GM21529 (cell line): ENCODE measurements at regions not wholly inside any gene's neighbourhood (a gene's known extent, or its start where the extent isn't known, plus 50 kb on each side); places are given as distances from the start of the nearest gene placed in this dataset.
"Not testable (repeated sequence)": the region's sequence is repeated elsewhere in the genome, so short reads cannot be mapped to it uniquely, and the experiment has no call there.

Experiments used
- ATAC-seq: cut with Tn5 transposase; IDR thresholded peaks from one replicate; pipeline ENCODE4 v1.9.1; 2021; ENCODE audit not compliant: unreplicated experiment

DNA sequence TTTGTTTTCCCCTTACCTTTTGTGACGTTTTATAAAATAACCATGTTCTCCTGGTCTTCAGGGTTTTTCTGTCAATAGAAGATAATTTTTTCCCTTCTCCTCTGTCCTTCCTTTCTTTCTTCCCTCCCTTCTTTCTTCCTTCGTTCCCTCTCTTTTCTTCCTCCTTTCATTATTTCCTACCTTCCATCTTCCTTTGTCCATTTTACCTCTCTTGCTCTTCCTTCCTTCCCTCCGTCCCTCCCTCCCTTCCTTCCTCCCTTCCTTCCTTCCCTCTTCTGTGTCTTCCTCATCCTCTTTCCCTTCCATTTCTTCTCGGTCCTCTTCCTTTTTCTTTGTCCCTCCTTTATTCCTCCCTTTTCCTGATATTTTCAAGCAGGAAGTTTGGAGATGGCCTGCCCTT lies 128.2 kb downstream of the TEX36 start:
- ATAC-seq: no peak

DNA sequence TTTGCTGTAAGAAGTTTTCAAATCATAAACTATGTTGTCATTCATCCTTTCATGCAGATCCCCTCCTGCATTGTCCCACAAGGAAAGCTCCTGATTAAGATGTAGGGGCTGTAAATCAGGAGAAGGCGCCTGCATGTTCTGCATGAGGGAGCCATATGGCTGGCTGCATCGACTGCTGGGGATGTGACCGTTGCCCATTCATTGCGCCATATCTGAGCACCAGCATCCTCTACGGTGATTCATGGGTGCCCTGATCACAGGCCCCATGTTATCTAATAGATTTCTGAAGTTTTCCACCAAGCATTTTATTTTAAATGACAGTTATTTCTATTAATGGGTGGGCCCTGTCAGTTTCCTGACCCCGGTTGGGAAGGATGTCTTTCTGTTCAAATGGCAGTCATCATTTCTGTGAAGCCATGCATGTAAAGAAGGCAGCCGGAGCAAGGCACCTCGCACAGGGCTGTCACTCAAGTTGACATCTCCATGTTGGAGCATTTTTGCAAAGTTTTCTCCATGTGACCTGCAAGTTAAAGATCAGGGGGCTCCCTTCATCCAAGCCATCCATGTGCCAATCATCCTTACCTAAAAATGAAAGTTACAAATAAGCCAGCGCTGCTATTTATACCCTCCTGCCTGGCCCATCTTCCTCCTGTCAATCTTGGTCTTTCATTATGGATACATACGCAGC lies 128.8 kb downstream of the TEX36 start:
- no peak for ATAC-seq

DNA sequence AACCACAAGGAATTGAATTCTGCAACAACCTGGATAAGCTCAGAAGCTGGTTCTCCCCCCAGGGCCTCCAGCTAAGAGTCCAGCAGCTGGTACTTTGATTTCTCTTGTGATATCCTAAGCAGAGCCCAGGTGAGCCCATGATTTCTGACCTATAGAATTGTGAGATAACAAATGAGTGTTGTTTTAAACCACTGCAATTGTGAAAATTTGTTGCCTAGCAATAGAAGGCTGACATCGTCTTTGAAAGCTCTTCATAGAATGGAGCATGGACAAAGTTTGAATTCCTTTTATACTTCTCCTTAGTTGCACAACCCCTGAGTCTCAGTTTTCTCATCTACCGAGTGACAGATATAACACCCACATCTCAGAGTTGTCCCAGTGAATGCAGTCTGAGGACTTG lies 129.9 kb downstream of the TEX36 start:
- no peak for ATAC-seq

DNA sequence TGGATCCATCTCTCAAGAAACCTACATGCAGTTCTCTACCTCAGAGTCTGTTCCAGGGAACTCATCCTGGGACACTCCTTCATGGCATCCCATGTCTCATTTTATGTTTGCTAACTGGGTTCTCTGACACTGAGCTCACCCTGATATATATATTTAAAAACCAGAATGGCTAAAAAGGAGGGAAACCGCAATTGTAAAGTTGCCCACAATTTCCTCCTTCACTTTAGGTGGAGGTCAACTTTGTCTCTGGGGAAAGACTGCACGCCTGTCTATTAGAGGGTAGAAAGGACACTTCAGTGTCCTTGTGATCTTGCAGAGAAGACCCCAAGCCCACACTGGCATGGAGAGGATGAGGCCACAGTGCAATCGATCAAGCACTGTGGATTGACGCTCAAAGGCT lies 131.7 kb downstream of the TEX36 start:
- ATAC-seq: no peak

DNA sequence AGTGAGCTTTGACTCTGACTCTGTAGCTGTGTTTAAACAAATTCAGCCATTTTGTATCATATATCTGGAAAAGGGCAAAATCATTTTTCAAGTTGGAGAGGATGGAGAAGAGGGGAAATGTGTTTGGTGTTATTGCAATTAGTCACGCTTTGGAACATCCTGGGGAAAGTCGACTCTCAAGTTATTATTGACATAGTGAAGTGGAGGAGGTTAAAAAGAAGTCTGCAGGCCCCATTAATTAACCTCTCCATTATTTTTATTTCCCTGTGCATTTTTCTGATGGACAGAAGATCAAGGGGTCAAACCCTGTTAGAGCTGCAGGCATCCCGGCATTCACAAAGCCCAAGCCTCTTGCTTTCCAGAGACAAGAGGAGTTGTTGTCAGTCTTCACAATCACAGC lies 132.6 kb downstream of the TEX36 start:
- no peak for ATAC-seq

DNA sequence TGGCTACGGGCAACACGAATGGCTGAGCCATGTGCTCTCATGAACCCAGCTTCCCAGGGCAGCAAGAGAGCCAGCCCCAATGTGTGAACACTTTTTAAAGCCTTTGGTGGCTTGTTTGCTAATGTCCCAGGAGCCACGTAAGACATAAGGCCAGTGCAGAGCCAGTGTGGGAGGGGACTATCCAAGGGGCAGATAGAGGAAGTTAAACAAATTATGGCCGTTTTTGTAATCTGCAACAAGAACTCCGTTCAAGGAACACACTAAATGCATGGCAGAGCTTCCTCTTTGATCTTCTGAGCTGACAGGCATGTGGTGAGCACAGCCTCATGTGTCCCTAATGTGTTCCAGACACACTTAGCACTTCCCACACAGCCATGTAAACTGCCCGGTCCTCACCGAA lies 133.3 kb downstream of the TEX36 start:
- ATAC-seq: no peak

DNA sequence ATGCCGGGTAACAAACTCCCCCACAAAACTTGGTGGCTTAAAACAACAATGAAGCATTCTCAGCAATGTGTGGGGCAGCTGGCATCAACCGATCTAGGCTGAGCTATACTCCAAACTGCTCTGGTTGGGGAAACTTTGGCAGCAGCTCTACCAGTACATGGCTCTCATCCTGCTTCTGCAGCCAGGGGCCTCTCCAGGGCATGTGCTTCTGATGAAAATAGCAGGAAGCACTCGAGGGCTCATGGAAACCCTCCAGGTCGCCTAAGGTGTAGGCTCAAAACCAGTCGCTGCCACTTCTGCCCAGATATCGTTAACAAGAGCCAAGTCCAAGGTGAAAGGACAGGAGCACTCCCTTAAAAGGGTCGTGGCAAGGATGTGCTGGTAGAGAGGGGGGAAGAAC lies 134.1 kb downstream of the TEX36 start:
- ATAC-seq: no peak

DNA sequence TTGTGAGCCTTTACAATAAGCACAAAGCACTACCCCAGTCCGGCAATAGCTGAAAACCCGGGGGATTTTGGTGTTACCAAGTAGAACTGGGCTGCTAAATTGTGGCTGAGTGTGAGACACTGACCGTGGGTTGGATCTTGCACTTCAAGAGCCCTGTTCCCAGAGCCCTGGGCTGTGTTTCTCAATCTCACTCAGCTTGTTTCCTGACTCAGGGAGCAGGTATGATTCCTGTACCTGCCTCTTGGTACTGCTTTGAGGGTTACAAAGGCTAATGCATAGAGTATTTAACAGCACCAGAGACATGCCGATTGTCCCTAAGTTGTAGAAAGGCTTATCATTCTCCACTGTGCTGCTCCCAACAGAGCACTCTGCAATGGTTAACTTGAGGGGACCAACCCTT lies 134.6 kb downstream of the TEX36 start:
- ATAC-seq: no peak

DNA sequence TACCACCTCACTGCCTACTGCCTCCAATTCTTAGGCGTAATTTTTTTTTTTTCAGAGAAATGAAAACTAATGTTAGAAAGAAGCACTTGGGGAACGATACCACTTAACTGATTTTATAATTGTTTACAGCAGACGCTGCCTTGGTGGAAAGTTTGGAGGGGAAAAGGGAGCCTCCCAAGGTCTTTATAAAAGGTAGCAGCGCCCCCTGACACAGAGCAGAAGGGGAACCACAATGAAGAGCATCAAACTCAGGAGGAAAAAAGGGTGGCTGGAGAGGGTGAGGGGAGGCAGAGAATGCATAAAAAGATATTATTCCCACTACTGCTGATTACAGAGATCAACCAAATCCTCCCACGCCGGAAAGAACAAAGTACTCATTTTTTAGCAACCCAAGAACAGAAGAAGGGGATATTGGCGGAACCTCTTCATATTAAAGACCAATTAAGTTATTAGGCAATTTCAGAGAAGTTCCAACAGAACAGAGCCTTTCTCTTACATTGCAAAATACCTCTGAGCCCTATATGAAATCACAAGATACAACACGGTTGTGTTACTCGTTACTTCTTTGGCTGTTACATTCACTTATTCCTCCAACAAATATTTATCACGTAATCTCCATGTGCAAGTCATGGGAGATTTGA lies 135.8 kb downstream of the TEX36 start:
- ATAC-seq: no peak

DNA sequence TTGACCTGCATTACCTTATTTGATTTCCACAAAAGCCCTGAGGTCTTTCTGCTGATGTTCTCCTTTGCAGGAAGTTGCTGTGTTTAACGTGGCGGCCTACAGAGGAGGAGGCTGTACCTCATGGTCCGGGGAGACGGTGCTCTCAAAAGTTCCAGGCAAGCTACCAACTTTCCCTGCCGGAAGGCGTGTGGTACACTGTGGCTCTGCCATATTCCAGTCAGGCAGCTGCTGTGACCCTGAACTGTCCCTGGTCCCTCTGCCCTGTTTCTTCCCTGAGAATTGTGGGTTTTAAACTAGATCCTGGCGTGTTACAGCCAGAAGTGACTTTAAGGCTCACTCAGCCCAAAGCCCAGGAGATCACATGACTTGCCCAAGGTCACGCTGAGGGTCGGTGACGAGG lies 139.2 kb downstream of the TEX36 start:
- no peak for ATAC-seq

DNA sequence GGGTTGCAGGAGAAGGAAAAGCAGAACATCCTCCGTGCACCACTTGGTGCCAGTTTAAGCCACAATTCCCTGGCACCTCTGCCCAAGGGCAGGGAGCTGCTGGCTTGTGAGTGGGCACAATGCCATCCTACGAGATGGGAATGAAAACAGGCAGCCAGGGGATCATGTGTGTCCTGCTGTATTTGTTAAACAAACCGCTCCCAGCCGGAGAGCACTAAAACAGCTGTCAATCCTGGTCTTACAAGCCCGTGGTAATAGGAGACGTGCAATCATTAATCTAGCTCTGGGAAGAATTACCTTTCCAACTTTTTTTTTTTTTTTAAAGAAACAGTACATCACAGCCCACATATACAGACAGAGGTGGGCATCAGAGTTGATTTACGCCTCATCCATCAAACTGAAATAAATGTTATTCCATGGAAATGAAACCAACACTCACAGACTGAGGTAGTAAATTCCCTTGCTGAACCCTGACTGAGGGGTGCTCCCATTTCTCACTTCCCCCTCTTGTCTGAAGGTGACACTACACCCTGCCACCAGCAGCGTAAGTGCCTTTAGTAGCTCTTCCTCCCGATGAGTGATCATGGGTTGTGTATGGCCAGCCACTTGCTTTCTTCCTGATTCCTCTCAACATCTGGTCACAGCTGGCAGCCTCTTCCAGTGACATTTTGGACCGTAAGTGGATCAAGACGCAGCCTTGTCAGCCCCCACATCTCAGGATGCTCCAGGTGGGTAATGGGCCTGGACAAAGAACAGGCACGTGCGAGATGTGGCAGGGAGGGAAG lies 143.8 kb downstream of the TEX36 start:
- no peak for ATAC-seq

DNA sequence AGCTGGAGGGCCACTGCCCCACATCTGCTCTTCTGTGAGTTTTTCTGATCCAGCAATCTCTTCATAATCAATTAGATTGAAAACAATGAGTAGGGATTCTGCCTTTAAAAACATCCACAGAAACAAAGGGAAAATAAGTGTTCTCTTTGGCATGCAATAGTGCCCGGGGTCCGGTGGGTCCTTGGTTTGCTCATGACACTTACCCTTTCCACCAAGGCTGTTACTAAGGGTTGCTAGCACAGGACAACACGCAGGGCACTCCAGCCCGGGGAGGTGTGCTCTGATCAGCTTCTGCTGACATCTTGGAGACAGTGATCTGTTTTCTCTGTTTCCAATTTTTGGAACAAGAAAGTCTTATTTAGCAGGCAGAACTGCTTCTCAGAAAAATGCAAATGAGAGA lies 146.7 kb downstream of the TEX36 start:
- ATAC-seq: no peak

DNA sequence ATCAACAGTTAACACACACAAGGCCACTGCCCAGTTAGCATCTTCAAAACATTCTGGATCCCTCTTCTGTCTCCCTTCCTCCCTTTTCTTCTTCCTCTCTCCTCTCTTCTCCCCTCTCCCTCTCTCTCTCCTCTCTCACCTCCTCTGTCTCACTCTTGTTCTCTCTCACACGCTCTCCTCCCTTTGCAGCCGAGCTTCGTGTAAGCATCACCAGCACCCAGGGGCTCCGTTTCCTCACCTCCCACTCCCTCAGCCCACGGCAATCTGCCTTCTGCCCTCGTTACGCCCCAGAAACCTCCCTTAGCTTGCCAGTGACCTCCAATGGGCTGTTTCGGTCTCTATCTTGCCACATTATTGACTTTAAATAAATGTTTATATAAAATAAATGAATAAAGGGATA lies 147.4 kb downstream of the TEX36 start:
- ATAC-seq: no peak

DNA sequence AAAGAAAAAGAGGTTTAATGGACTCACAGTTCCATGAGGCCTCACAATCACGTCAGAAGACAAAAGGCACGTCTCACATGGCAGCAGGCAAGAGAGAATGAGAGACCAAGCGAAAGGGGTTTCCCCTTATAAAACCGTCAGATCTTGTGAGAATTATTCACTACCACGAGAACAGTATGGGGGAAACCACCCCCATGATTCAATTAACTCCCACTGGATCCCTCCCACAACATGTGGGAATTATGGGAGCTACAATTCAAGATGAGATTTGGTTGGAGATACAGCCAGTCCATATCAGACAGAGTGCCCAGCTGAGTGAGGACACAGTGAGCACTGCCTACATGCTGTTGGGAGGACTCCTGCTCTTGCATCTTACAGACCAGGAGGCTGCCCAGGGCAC lies 148.4 kb downstream of the TEX36 start:
- no peak for ATAC-seq

DNA sequence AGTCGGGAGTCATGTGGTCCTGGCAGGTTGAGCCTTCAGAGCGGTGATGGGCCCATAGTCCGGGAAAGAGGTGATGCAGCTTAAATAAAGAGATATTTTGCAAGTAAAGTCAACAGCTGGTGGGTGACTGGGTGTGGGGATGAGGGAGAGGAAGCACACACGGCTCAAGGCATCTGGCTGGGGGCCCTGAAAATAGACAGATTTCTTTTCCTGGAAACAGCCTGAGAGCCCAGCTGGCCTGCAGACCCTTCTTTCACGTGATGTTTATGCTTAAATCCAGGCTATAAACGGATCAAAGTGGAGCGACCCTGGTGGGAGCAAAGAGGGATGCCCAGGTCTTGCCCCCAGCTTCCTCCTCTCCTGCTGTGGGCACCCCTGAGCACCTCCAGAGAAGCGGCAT lies 149.1 kb downstream of the TEX36 start:
- ATAC-seq: no peak

DNA sequence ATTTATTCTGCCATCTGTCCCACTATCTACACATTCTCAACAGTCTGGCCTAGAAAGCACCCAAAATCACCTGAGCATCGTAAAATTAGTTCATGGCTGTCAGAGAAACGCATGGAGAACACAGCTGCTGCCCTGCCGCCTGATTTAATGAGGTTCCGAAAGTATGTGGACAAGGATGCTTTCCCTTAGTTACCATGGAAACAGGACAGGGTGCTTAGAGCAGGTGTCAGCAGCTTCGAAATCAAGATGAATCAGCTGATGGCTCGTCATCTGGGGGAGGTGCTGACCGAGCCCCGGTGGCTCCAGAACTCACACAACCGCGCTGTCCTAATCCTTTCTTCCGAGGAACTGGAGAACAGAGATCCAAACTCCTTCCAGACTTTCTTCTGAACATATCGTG lies 151.5 kb downstream of the TEX36 start:
- ATAC-seq: no peak

DNA sequence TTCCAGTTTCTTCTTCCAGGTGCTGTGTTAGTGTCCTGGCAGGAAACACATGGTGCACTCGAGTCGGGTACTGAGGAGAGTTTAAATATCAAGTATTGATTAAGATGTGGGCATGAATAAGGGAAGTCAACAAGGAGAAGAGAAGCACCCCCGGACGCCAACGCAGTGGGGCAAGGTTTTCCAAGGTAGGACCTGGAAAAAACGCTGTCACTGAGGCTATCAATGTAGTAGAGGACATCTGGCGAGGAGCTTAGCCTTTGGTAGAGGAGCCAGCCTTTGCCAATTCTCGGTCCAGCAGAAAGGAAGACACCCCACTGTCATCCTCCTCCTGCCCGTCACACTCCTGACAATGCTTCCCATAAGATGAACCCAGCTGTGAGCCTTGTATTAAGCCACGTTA lies 159.6 kb downstream of the TEX36 start:
- ATAC-seq: no peak

DNA sequence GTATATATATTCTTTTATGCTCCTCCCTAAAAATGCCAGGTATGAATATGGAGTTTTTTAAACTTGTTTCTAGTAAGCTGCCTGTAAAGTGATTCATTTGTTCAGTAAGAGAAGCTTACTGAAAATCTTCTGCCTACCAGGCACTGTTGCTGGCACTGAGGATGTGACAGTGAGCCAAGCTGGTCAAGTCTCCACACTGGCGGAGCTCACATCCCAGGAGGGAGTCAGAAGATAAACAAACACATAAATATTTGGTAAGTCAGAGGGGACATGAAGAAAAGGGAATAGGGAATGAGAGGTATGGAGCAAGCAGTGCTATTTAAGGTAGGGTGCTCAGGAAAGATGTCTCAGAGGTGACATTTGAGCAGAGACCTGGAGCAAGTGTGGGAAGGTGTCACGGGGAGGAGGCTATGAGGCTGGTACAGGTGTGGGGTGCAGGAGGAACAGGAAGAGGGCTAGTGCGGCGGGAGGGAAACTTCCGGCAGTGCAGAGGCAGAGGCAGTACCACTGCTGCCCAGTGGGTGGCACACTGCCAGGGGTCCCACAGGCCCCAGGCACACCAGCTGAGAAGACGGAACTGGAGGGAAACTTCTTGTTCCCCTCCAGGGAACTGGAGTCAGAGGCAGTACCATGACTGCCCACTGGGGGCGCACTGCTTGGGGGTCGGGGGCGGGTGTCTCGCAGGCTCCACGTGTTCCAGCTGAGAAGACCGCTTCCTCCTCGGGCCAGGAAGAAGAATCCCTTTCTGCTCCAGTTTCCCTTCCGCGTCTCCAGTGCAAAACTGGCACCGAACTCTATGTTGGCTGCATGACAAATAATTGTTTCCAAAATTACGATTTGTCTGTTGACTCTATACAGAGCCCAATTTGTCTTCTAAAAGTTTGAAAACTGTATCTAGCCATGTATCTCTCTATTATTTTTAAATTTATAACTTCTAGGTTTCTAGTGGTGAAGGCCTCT lies 161.0 kb downstream of the TEX36 start:
- ATAC-seq: peak; percentile 72

DNA sequence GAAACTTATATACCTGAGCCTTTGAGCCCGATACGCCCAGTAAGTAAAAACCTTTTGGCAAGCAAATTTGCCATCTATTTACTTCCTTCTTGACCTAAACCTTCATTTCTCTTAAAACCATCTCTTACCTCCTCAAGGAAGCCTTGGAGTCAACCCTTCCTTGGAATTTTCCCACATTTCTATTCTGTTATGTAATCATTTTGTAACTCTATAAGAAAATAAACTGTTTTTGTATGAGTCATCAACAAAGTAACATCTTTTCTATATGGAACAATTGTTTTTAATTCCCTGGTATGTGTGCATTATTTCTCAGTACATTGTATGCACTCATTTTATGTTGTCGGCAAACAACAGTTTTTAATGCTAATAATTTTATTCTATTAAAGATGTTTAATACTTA lies 162.0 kb downstream of the TEX36 start:
- no peak for ATAC-seq

DNA sequence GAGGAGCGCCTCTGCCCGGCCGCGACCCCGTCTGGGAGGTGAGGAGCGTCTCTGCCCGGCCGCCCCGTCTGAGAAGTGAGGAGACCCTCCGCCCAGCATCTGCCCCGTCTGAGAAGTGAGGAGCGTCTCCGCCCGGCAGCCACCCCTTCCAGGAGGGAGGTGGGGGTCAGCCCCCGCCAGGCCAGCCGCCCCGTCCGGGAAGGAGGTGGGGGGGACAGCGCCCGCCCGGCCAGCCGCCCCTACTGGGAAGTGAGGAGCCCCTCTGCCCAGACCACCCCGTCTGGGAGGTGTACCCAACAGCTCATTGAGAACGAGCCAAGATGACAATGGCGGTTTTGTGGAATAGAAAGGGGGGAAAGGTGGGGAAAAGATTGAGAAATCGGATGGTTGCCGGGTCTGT lies 164.6 kb downstream of the TEX36 start:
- not testable (repeated sequence) for ATAC-seq

DNA sequence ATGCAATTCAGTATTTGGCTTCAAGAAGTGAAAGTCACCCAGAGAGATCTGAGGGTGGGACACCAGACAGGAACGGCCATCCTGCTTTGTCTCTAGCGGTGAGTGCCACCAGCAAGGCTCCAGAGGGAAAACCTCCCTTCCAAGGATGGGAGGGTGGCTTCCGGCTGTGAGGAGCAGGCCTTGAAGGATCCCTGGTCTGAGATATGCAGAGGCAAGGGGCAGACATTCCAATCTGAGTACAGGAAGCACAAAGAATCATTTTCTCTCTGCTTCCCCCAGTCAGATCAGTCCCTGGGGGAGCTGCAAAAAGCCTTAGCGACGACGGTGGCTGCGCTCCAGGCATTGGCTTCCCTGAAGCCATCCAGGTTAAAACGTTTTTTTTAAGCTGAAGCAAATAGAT lies 167.4 kb downstream of the TEX36 start:
- no peak for ATAC-seq
